Islet precursor cell (in vitro differentiated cells): ENCODE measurements at regions not wholly inside any gene's neighbourhood (a gene's known extent, or its start where the extent isn't known, plus 50 kb on each side); places are given as distances from the start of the nearest gene placed in this dataset.

Experiments
- DNase-seq: peaks from one replicate; pipeline ENCODE4 v3.0.0-alpha.2; 2018

DNA sequence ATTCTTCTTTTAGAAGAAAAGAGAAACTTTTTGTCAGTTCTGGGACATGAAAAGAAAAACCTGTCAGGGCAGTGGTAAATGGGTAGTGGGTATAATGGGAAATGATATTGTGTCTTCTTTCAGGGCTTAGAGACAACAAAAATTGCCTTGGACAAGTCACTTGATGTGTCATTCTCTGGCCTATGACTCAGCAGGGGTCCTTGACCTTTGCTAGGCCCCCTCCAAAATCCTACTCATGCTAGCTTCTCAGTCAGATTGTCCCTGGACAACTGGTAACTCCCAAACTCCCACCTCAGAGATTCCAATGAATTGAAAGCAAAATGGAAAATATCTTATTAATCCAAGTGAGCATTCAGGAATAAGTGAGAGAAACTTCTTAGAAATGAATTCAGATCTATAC, 258.8 kb upstream of the SPRY2 start:
- DNase-seq: no peak

DNA sequence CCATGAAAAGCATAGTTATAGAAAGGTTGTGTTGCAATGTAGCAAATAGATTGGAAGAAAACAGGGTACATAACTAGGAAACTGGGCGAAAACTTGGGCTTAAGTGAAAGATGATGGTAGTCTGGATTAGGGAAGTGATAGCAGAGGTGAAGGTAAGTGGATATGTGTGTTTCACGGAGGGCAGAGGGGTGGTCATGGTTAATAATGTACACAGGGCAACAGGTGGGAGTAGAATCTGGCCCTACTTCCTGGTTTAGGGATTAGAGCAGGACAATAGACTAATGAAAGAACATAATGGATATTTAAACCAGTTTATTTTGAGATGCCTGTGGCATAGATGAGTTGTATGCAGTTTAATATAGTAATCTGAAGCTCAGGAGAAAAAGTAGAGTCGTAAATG, 257.3 kb upstream of the SPRY2 start:
- no peak for DNase-seq

DNA sequence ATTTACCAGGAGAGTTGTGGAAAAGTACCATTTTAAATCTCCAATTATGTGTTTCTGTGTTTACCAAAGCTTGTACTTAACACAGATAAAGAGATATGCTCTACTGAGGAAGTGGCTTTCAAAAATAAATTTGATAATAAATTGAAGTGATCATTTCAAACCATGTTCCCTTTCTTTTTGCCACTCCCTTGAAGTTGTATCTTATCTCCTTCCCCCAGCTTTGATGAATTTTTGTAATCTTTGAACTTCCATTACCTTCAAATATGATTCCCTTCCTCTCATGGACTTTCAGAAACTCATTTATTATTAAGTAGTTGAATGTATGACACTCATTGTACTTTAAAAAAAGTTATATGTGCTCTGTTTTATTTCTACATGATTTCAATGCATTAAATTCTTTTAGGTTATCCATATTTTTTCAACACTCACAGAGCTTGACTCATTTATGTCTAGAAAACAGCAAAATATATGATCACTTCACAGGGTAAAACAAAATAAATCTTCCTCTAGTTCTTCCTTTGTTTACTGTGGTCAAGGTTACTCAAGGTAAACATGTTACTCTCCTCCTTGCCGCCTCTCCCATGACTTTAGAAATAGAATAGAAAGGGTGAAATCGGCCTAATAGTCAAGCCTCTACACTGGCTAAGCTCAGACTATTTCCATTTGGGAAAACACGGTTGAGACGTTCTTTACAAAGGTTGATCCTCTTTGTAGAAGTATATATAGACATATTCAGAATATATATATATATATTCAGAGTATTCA, 251.2 kb upstream of the SPRY2 start:
- no peak for DNase-seq

DNA sequence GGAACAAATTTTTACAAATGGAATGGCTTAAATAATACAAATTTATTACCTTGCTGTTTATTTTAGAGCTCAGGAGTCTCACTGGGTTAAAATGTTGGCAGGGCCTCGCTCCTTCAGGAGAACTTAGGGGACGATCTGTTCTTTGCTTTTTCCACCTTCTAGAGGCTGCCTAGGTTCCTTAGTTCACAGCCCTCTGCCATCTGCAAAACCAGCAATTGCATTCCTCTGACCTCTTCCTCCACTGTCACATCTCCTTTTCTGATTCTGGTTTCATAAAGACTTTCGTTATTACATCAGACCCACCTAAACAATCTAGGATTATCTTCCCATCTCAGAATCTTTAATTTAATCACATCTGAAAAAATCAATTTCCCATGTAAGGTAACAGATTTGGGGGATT, 249.6 kb upstream of the SPRY2 start:
- no peak for DNase-seq

DNA sequence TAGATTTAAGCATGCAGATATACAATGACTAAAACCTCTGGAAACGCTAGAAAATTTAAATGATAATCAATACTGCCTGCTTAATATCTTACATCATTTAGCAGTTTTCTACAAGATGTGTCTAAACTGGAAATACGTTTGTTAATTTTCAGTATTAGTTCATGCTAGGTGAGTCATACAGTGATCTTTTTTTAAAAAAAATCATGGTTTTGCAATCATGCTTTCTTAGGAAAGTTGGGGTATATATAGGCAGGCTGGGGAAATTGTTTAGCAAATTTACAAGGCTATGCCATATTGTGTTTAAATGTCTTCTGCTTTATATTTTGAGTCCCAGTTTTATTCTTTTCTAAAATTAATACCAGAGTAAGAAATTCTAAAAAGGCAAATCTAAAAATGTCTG, 245.4 kb upstream of the SPRY2 start:
- no peak for DNase-seq

DNA sequence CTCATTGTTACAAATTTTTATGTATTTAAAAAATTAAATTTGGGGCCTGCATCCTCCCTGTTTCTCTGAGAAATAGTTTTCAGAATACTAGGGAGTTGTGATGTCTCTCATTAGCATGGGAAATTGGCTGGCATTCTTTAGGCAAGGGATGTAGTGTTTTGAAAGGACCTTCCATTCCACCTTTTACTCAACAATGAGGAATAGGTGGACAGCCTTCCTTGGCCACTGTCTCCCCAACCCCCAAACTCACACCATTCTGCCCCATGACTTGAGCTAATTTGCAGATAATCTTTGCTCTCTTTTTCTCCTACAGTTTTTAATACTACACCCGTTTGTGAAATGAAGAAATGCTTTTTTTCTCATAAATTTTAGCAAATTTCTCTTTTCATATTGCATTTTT, 244.6 kb upstream of the SPRY2 start:
- no peak for DNase-seq

DNA sequence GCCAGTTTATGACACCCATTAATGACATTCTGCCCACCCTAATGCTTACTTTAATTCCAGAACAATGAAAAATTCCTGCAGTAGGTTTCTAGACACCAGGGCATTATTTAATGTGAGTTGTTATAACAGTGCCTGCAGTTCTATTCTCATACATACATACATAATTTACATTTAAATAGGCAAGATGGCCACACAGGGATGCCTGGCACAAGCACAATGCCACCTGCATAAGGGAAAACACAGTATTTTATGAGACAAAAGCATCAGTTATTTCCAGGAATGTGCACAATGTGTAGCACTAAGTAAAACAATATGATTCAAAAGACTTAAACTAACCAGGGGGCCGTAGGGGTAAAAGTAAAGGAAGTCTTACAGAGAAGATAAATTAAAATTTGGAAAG, 243.9 kb upstream of the SPRY2 start:
- no peak for DNase-seq

DNA sequence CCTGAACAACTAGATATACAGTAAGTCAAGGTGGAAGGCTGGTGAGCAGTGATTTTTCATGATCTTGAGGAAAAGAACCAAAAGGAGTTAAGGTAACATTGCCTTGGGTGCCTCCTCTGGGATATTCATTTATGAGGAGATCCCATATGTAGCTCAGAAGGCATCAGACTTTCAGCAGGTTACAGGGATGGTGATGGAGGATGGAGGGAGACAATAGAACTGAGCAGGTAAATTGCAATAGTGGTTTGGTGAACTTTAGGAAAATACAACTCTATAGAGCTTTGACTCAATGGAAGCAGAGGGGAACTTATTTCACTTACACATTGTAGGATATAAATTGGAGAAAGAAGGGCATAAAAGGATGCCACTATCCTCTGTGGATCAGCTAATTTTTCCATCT, 243.4 kb upstream of the SPRY2 start:
- no peak for DNase-seq

DNA sequence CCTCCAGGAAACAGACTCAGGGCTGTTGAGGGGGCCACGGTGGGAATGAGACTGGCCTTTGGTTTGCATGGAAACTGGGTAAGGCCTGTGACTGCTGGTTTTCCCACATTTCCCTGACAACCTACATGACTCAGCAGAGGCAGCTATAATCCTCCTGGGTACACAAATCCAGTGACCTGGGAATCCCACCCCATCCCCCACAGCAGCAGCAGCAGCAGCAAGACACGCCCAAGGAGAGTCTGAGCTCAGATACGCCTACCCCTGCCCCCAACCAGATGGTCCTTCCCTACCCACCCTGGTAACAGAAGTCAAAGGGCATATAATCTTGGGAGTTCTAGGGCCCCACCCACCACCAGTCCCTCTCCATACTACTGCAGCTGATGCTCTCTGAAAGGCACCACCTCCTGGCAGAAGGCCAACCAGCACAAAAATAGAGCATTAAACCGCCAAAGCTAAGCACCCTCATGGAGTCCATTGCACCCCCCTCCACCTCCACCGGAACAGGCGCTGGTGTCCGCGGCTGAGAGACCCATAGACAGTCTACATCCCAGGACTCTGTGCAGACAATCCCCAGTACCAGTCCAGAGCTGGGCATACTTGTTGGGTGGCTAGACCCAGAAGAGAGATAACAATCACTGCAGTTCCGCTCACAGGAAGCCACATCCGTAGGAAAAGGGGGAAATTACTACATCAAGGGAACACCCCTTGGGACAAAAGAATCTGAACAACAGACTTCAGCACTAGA, 237.2 kb upstream of the SPRY2 start:
- DNase-seq: peak; percentile 56

DNA sequence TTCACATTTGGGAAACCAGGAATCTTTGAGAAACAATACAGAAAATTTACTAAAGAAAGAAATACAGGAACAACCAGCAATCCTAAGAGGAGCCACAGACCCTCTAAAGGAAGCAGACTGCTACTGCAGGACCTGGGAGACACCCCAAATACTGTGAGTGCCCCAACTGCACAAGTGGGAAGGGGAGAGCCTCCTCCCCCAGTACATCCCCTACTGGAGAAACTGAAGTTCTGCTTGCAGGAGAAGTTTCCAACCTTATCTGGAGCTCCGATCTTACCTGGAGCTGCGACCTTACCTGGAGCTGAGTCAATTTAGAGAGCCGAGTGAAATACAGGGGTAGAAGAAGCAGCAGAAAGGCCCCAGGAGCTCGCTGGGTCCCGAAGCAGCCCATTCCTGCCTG, 236.4 kb upstream of the SPRY2 start:
- DNase-seq: no peak

DNA sequence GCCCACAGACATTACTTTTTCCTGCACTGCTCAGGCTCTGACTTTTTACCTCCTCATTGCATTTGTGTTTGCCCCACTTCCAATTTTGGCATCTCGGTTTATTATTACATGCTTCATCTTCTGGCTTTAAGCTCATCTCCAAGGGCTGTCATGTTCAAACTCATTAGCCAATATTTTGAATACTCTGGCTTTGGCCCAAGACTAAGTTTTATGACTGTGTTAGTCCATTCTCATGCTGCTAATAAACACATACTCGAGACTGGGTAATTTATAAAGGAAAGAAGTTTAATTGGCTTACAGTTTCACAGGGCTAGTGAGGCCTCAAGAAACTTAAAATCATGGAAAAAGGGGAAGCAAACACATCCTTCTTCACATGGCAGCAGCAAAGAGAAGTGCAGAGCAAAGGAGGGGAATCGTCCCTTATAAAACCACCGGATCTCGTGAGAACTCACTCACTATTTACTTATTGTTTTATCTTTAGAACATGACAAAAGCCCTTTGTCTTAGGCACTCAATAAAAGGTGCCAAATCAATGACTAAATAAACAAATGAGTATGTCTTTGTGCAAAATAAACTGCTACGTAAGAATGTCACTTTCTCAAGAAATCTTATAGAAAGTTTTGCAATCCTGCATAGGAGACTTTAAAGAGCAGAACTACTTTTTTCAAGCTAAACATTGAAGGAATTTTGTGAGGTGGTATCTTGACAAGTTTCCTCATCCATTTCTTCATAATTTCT, 233.4 kb upstream of the SPRY2 start:
- no peak for DNase-seq

DNA sequence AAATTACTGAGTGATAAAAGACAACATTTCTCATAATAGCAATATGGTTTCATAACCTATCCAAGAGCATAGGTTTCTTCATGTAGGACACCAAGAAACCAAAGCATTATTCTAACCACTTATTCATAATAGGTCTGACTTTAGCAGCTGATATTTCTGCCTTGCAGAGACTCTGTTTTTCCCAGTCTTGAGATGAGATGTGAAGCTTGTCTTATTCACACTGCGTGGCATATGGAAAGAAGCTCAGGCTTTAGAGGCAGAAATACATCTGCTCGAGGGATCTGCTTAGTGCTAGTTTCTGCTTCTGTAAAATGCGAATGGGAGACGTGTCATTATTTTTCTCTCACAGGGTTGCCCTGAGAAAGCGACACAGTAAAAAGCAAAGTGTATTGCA, 232.0 kb upstream of the SPRY2 start:
- DNase-seq: no peak

DNA sequence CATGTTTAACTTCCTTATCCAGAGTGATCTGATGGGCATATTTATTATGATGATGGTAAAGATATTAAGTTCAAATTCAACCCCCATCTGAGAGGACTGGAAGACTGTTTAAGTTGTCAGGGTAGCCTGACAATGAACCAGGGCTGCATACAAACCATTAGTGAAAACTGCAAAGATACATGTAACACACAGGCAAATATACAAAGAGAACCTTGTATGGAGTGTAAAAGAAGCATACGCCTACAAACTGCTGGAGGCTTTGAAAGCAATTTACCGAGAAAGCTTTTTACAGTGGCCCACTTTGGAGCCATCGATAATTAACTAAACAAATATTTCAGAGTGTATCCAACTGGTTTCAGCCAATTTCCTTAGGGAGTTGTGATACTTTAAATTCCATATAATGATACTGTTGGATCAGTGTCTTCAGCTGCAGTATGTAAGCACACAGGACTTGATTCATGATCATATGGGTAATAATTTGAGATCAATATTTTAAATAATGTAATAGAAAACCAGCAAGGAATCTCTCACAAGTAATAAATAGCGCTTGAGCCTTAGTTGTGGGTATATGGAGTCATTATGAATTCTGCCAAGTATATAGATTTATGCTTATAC, 231.5 kb upstream of the SPRY2 start:
- DNase-seq: no peak

DNA sequence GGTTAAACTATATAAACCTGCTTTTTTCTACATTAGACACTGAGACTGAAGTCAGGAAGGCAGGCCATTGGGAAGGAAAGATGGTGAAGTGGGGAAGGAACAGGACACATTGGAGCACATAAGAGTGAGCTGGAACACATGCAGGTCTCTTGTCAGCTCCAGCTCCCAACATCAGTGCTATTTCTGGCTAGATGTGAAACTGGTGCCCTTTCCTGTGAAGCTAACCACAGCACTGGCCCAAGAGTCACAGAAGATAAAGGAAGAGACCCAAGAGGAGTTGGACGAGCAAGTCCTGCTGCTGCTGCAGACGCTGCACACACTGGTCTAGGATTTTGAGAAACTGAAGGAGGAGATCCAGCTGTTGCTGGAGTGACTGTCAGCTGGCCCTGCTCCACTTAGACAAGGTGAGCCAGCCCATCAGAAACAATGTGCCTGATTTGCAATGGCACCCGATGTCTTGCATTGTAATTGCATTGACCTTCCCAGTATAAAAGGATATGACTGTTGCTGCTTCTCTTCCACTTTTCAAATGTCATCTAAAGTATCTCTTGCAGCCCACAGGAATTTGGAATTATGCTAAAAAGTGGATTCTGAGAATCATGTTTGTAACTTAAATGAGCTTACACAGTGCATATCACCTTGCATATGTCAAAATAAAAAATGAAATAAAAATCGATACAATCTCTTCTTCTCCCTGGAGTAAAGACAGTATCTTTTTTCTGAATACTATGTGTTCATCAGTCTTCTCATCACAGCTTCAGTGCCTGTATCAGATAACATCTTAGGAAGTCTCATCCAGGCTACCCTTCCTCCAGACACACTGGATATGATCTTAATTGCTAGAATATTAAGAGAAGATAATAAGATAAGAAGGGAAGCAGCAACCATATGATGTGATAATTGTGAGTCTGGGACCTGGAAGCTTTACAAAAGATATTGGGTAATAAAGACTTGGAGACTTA, 230.7 kb upstream of the SPRY2 start:
- DNase-seq: peak; percentile 54

DNA sequence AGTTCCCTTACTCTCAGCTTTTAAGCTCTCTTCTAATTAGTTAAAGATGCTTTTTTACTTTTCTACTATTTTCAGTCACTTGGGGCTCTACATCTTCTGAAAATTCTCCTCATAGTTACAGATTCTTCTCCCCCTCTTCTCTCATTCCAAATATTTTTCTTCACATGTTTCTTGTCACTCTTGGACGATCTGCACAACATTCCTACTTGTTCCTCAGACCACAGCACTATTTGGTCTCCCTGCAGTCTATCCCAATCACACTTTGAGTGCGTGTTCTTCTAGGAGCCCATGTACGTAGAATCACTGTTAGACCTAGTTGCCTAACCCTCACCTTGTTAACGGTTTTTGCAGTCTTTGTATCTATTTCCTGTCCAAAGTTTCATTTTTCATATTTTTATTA, 222.5 kb upstream of the SPRY2 start:
- DNase-seq: no peak

DNA sequence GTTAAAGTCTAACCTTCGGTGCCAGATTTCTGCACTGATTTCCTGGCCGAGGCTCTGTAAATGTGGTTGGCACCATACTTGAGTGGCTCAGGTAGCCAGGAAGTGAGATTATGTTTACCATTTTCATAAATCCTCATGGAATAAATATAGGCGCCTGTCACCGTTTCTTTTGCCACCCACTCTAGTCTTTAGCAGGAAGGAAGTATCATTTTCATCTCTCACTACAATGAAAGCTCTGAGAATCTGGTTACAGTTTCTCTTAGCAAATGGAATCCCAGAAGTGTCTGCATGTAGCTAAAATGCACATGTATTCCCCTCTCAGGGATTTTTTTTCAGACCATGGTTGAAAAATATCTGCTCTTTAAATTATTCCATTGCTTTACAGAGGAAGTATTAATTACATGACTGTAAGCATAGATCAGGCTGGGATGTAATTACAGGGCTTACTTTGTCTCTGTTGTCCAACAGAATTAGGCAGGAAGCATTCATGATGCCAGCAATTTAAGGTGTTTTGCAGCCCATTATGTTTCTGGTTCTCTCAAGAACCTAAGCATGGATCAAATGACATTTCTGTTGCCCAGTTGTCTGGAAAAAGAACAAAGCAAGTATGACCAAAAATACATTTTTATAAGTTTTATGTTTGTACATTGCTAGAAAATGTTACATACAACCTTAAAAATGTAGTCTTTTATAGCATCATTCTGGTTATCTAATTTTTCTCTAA, 221.7 kb upstream of the SPRY2 start:
- DNase-seq: no peak

DNA sequence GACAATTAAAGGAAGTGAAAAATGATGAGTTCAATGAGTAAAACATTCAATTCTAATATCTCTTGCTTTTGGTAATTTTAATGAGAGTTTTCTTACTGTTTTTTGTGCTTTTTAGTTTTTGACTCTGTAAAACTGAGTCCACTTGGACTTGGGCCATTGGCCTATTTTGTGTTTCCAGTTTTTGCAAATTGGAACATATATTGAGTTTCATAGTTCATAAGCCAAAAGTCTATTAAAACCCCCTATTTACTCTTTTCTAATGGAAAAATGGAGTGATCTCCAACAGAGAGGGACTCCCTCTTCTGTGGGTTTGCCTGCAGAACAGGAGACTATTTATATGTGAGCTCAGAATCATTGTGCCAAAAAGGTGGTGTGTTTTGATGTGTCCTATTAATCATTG, 219.7 kb upstream of the SPRY2 start:
- DNase-seq: no peak

DNA sequence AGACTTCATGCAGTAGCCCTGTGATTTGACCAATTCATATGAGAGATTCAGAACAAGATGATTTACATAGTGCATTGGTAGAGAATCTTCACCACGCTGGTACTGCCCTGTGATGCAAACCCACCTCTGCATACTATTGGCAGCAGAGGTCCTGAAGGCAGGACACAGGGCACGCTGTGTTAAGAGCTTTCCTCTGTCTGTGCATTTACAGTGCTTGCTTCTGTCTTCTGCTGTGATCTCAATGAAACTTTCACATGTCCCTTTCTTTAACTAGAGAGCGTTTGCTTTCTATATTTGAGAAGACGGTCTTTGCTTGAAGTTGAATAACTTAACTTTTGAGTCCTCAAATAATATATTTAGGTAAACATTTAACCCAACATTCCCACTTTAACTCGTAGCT, 219.0 kb upstream of the SPRY2 start:
- no peak for DNase-seq

DNA sequence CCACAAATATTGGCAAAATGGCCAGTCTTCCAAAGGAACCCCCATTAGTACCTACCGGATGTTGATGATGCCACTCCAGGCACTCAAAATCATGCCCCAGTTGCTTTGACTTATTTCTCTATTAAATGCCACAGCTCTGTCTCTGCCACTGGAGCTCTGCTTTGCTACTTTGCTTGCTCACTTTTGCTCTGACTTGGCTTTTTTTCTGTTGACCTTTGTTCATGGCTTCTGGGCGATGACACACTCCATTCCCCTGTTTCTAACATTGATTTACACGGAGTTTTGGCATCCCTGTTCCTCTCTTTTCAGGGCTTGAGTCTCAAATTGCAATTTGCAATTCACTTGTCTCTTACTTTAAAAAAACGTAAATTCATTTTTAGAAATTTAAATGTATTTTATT, 217.1 kb upstream of the SPRY2 start:
- no peak for DNase-seq

DNA sequence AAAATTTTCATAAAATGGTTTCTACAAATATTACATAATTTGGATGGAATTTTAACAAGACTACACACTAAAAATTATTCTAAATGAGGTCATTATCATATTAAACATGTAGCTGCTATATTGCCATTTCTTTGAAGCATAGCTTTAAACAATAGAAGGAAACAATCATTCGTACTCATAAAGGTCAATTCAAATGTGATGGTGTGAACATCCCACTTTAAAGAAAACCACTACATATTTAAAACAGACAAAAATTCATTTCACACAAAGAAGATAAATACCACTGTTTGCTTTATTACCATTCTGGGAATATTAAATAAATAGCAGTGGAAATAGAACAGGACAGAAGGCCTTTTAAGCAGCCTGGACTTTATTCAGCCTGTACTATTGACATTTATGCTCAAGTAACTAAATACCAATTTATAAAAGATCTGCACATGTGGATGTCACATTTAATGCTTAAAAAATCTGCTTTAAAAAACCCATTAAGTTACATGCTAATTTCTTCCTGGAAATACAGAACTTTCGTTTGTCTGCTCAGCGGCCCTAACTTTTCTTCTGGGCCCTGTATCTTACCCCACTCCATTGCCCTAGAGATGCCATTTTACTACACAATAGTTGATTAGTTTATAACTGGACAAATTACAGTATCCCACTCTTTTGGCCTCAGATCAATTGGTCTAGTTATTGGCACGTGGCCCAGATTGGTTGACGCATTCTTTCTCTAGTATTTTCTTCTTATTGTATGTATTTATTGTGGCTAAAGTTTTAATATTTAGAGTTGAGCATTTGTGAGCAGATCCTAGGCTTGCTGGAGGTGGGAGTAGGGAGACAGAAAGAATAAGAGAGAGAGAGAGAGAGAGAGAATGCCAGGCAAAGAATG, 215.1 kb upstream of the SPRY2 start:
- no peak for DNase-seq
